Lower leg skin (tissue), 3 donors: ENCODE measurements at regions not wholly inside any gene's neighbourhood (a gene's known extent, or its start where the extent isn't known, plus 50 kb on each side); places are given as distances from the start of the nearest gene placed in this dataset.

Source experiments
- POLR2A ChIP-seq, 2 donors: fragments of 450-650 bp; IDR thresholded peaks; one replicate each; pipeline ENCODE4 v1.6.1; 2016 to 2017; ENCODE audit warnings: antibody characterized with exemption in 2 of 2, mild to moderate bottlenecking in 1 of 2, moderate library complexity in 1 of 2
- TF ChIP-seq, protein P1 (sequence below), 3 donors: fragments of 450-650 bp; IDR thresholded peaks; one replicate each; pipeline ENCODE4 v1.5.1; 2016; ENCODE audit warnings: antibody characterized with exemption in 3 of 3, mild to moderate bottlenecking in 3 of 3, moderate library complexity in 2 of 3

- TF ChIP-seq POLR2A (IDR thresholded peaks at IDR 0.05), result no peak
- TF ChIP-seq, protein P1, sequence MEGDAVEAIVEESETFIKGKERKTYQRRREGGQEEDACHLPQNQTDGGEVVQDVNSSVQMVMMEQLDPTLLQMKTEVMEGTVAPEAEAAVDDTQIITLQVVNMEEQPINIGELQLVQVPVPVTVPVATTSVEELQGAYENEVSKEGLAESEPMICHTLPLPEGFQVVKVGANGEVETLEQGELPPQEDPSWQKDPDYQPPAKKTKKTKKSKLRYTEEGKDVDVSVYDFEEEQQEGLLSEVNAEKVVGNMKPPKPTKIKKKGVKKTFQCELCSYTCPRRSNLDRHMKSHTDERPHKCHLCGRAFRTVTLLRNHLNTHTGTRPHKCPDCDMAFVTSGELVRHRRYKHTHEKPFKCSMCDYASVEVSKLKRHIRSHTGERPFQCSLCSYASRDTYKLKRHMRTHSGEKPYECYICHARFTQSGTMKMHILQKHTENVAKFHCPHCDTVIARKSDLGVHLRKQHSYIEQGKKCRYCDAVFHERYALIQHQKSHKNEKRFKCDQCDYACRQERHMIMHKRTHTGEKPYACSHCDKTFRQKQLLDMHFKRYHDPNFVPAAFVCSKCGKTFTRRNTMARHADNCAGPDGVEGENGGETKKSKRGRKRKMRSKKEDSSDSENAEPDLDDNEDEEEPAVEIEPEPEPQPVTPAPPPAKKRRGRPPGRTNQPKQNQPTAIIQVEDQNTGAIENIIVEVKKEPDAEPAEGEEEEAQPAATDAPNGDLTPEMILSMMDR (IDR thresholded peaks at IDR 0.05), result no peak
Observed at GRCh38 chr6:21733311-21733710, 139.8 kb downstream of the SOX4 start.
